ENCODE measurements at regions not wholly inside any gene's neighbourhood (a gene's known extent, or its start where the extent isn't known, plus 50 kb on each side); places are given as distances from the start of the nearest gene placed in this dataset.

GRCh38 chr16:35733278-35733965 is 2274.0 kb downstream of the TP53TG3F start:
- H3K27ac ChIP-seq, result no peak overlapping the region
- TF ChIP-seq CTCF (IDR thresholded peaks at IDR 0.05), result no peak
- TF ChIP-seq POLR2AphosphoS5 (IDR thresholded peaks at IDR 0.05), result no peak
- TF ChIP-seq POLR2A (IDR thresholded peaks at IDR 0.05), result no peak
- no peak for TF ChIP-seq EP300 (IDR thresholded peaks at IDR 0.05)
- H3K4me1 ChIP-seq, result no peaks in the 10 kb centered on the region
- no peak overlapping the region for H3K4me3 ChIP-seq
- WGBS, 2 donors, result 42% methylated on average over 3 of the region's 3 CpGs; no CpG with 5 or more reads in 1 of the 2 donors
- ATAC-seq (ENCODE audit: low FRiP score in 2 of 2) (no peak), DNase-seq (no peak)
- H3K36me3 ChIP-seq, result no peaks in the 10 kb centered on the region
- no peaks in the 10 kb centered on the region for H3K27me3 ChIP-seq
- H3K9me3 ChIP-seq, result peaks cover 0 to 57% (median 0%) of the 10 kb centered on the region in 4 donors

GRCh38 chr16:35733971-35734702 is 2274.7 kb downstream of the TP53TG3F start:
- DNase-seq (peak in 1 of 2 donors; percentile 56), ATAC-seq (ENCODE audit: low FRiP score in 2 of 2) (peak in 1 of 2 donors; percentile 24)
- Histone ChIP-seq H3K27ac (no peak overlapping the region), H3K4me3 (no peak overlapping the region), H3K36me3 (no peaks in the 10 kb centered on the region), H3K9me3 (peaks cover 0 to 53% (median 0%) of the 10 kb centered on the region in 4 donors), H3K4me1 (no peaks in the 10 kb centered on the region), H3K27me3 (no peaks in the 10 kb centered on the region)
- no peak for TF ChIP-seq POLR2A (IDR thresholded peaks at IDR 0.05)
- TF ChIP-seq POLR2AphosphoS5 (IDR thresholded peaks at IDR 0.05), result no peak
- TF ChIP-seq EP300 (IDR thresholded peaks at IDR 0.05), result no peak
- no peak for TF ChIP-seq CTCF (IDR thresholded peaks at IDR 0.05)
- 72 to 75% methylated on average over 15 to 16 of the region's 18 CpGs for WGBS, 2 donors

GRCh38 chr16:35734728-35735402 is 2275.5 kb downstream of the TP53TG3F start:
- peaks cover 0 to 51% (median 0%) of the 10 kb centered on the region in 4 donors for H3K9me3 ChIP-seq
- ATAC-seq (ENCODE audit: low FRiP score in 2 of 2), result no peak

More at GRCh38 chr16:35734728-35735402, 2275.5 kb downstream of the TP53TG3F start:
- Histone ChIP-seq H3K27ac (no peak overlapping the region), H3K4me1 (no peaks in the 10 kb centered on the region), H3K36me3 (no peaks in the 10 kb centered on the region), H3K4me3 (no peak overlapping the region), H3K27me3 (no peaks in the 10 kb centered on the region)
- TF ChIP-seq EP300 (IDR thresholded peaks at IDR 0.05) (no peak), POLR2A (IDR thresholded peaks at IDR 0.05) (no peak), POLR2AphosphoS5 (IDR thresholded peaks at IDR 0.05) (no peak), CTCF (IDR thresholded peaks at IDR 0.05) (no peak)
- WGBS, 2 donors, result 69 to 74% methylated on average over 14 to 18 of the region's 18 CpGs
- DNase-seq, result peak in 1 of 2 donors; percentile 63
